ENCODE measurements at regions not wholly inside any gene's neighbourhood (a gene's known extent, or its start where the extent isn't known, plus 50 kb on each side); places are given as distances from the start of the nearest gene placed in this dataset.

DNA sequence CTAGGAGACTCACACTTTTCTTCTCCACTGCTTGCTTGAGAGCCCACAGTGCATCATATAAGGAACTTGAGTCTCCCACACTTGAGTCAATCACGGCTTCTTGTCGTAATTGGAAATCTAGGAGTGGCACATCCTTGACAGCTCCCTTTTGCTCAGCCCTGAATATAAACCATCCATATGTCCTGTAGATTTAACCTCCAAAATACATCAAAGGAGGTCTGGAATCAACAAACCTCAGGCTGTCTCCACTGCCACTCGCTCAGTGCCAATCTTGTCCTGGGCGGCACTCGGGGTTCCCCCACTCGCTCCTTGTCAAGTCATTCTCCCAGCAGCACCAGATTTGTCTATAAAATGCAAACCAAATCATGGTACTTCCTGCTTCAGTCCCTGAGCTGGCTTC is 84.4 kb upstream of the UQCRFS1 start:
- TF ChIP-seq, protein P1, sequence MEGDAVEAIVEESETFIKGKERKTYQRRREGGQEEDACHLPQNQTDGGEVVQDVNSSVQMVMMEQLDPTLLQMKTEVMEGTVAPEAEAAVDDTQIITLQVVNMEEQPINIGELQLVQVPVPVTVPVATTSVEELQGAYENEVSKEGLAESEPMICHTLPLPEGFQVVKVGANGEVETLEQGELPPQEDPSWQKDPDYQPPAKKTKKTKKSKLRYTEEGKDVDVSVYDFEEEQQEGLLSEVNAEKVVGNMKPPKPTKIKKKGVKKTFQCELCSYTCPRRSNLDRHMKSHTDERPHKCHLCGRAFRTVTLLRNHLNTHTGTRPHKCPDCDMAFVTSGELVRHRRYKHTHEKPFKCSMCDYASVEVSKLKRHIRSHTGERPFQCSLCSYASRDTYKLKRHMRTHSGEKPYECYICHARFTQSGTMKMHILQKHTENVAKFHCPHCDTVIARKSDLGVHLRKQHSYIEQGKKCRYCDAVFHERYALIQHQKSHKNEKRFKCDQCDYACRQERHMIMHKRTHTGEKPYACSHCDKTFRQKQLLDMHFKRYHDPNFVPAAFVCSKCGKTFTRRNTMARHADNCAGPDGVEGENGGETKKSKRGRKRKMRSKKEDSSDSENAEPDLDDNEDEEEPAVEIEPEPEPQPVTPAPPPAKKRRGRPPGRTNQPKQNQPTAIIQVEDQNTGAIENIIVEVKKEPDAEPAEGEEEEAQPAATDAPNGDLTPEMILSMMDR (IDR thresholded peaks at IDR 0.05) = no peak
- no peak for TF ChIP-seq ZFX (IDR thresholded peaks at IDR 0.05; ENCODE audit: borderline replicate concordance)

All from 22Rv1 (cell line).